Motor neuron (in vitro differentiated cells): ENCODE measurements at regions not wholly inside any gene's neighbourhood (a gene's known extent, or its start where the extent isn't known, plus 50 kb on each side); places are given as distances from the start of the nearest gene placed in this dataset.

Experiments
- ATAC-seq, 8 experiments: fragments of 200-7000 bp; cut with Tn5 transposase; replicated peaks in 6 of 8; 2 replicates each; pipeline ENCODE4 v1.8.0; 2021; ENCODE audit warnings: mild to moderate bottlenecking in 8 of 8, moderate library complexity in 8 of 8
- H3K27ac ChIP-seq, 2 donors: fragments of 250-450 bp; sonication (Bioruptor Pico); 2 replicates each; pipeline ENCODE4 v1.9.0; 2021; ENCODE audit warnings: antibody characterized with exemption in 2 of 2, mild to moderate bottlenecking in 2 of 2, moderate library complexity in 1 of 2
- H3K4me1 ChIP-seq, 2 donors: fragments of 250-450 bp; sonication (Bioruptor Pico); replicated peaks in 1 of 2; 2 replicates each; pipeline ENCODE4 v1.6.1; 2021; ENCODE audit warnings: antibody characterized with exemption in 2 of 2, mild to moderate bottlenecking in 2 of 2, moderate library complexity in 1 of 2
- H3K4me3 ChIP-seq, 5 donors: fragments of 250-450 bp; sonication (Bioruptor Pico); 2 replicates each; pipeline ENCODE4 v1.9.0; 2021; ENCODE audit warnings: antibody characterized with exemption in 5 of 5, mild to moderate bottlenecking in 5 of 5, moderate library complexity in 4 of 5
- WGBS, 10 experiments: fragments of 450-650 bp; shearing (Covaris generic); methylation state at CpG; one replicate each; pipeline ENCODE4 v1.0.0; 2022; 5-methylcytosine and 5-hydroxymethylcytosine counted together
- in situ Hi-C, 9 experiments: fragments of 400-800 bp; cut with MboI; loops; one replicate each; pipeline ENCODE4 v1.15.0; 2021; ENCODE audit warnings: low sequenced_read_pairs in 9 of 9, low pct_unique_long_range_greater_than_20kb in 2 of 9; ENCODE audit not compliant: unreplicated experiment in 9 of 9

- 0 to 100% (median 71%) methylated on average over 1 of the region's 1 CpG; no CpG with 5 or more reads in 2 of the 10 experiments for WGBS, 10 experiments
- in situ Hi-C loops = no loop called here
- H3K27ac ChIP-seq = no peak overlapping the region
- no peak for ATAC-seq
- no peaks in the 10 kb centered on the region for H3K4me1 ChIP-seq
- no peak overlapping the region for H3K4me3 ChIP-seq
These were observed 123.2 kb upstream of the LRP1B start for GRCh38 chr2:142254031-142254430.

- peaks cover 0 to 8% of the 10 kb centered on the region in 2 donors for H3K4me1 ChIP-seq
- ATAC-seq = no peak
- WGBS, 10 experiments = 0 to 86% (median 35%) methylated on average over 1 to 2 of the region's 2 CpGs; no CpG with 5 or more reads in 2 of the 10 experiments
- no peak overlapping the region for H3K4me3 ChIP-seq
- in situ Hi-C loops = no loop called here
- H3K27ac ChIP-seq = no peak overlapping the region
These were observed 110.2 kb upstream of the LRP1B start for GRCh38 chr2:142241016-142241415.

GRCh38 chr2:142236181-142236580, 105.4 kb upstream of the LRP1B start:
- Histone ChIP-seq H3K4me3 (no peak overlapping the region), H3K4me1 (peaks cover 4 to 20% of the 10 kb centered on the region in 2 donors), H3K27ac (no peak overlapping the region)
- 19 to 100% (median 80%) methylated on average over 1 to 2 of the region's 2 CpGs; no CpG with 5 or more reads in 3 of the 10 experiments for WGBS, 10 experiments
- ATAC-seq = no peak
- in situ Hi-C loops = no loop called here

GRCh38 chr2:142234741-142235140, 103.9 kb upstream of the LRP1B start:
- peak in 2 of 8 experiments; percentile 39 to 40 for ATAC-seq
- 0 to 100% (median 66%) methylated on average over 1 to 3 of the region's 3 CpGs for WGBS, 10 experiments
- in situ Hi-C loops = no loop called here
- Histone ChIP-seq H3K4me3 (no peak overlapping the region), H3K4me1 (peaks cover 4 to 20% of the 10 kb centered on the region in 2 donors), H3K27ac (no peak overlapping the region)

GRCh38 chr2:142223309-142223708, 92.5 kb upstream of the LRP1B start:
- peaks cover 0 to 4% of the 10 kb centered on the region in 2 donors for H3K4me1 ChIP-seq
- no peak for ATAC-seq
- in situ Hi-C loops = no loop called here
- H3K27ac ChIP-seq = no peak overlapping the region
- H3K4me3 ChIP-seq = no peak overlapping the region

GRCh38 chr2:142222715-142223114, 91.9 kb upstream of the LRP1B start:
- 7 to 100% (median 60%) methylated on average over 1 of the region's 1 CpG; no CpG with 5 or more reads in 2 of the 10 experiments for WGBS, 10 experiments
- ATAC-seq = no peak
- Histone ChIP-seq H3K4me1 (peaks cover 0 to 4% of the 10 kb centered on the region in 2 donors), H3K4me3 (no peak overlapping the region), H3K27ac (no peak overlapping the region)
- in situ Hi-C loops = no loop called here

GRCh38 chr2:142220901-142221300, 90.1 kb upstream of the LRP1B start:
- 6 to 100% (median 46%) methylated on average over 1 to 3 of the region's 3 CpGs; no CpG with 5 or more reads in 2 of the 10 experiments for WGBS, 10 experiments
- in situ Hi-C loops = no loop called here
- no peak overlapping the region for H3K27ac ChIP-seq
- H3K4me3 ChIP-seq = no peak overlapping the region
- H3K4me1 ChIP-seq = peaks cover 0 to 4% of the 10 kb centered on the region in 2 donors
- no peak for ATAC-seq

- H3K4me1 ChIP-seq = peaks cover 0 to 4% of the 10 kb centered on the region in 2 donors
- 14 to 100% (median 86%) methylated on average over 1 of the region's 1 CpG; no CpG with 5 or more reads in 1 of the 10 experiments for WGBS, 10 experiments
- H3K4me3 ChIP-seq = no peak overlapping the region
- no peak overlapping the region for H3K27ac ChIP-seq
- in situ Hi-C loops = no loop called here
- ATAC-seq = no peak
These were observed 89.4 kb upstream of the LRP1B start for GRCh38 chr2:142220239-142220638.

GRCh38 chr2:142218471-142218870, 87.7 kb upstream of the LRP1B start:
- no peak for ATAC-seq
- peaks cover 0 to 4% of the 10 kb centered on the region in 2 donors for H3K4me1 ChIP-seq
- in situ Hi-C loops = no loop called here
- no peak overlapping the region for H3K27ac ChIP-seq
- H3K4me3 ChIP-seq = no peak overlapping the region
- 10 to 100% (median 61%) methylated on average over 1 to 3 of the region's 3 CpGs; no CpG with 5 or more reads in 4 of the 10 experiments for WGBS, 10 experiments

GRCh38 chr2:142217804-142218203, 87.0 kb upstream of the LRP1B start:
- no peak overlapping the region for H3K4me3 ChIP-seq
- in situ Hi-C loops = no loop called here
- no peak for ATAC-seq
- H3K27ac ChIP-seq = no peak overlapping the region
- peaks cover 0 to 4% of the 10 kb centered on the region in 2 donors for H3K4me1 ChIP-seq

- in situ Hi-C loops = no loop called here
- Histone ChIP-seq H3K4me1 (no peaks in the 10 kb centered on the region), H3K4me3 (no peak overlapping the region), H3K27ac (no peak overlapping the region)
- 0 to 100% (median 79%) methylated on average over 1 of the region's 1 CpG; no CpG with 5 or more reads in 4 of the 10 experiments for WGBS, 10 experiments
- peak in 5 of 8 experiments; percentile 37 to 85 (median 56) for ATAC-seq
These were observed 69.2 kb upstream of the LRP1B start for GRCh38 chr2:142200062-142200461.

GRCh38 chr2:142199073-142199472, 68.3 kb upstream of the LRP1B start:
- Histone ChIP-seq H3K4me1 (no peaks in the 10 kb centered on the region), H3K4me3 (no peak overlapping the region), H3K27ac (no peak overlapping the region)
- 3 to 100% (median 38%) methylated on average over 1 to 2 of the region's 2 CpGs; no CpG with 5 or more reads in 1 of the 10 experiments for WGBS, 10 experiments
- no peak for ATAC-seq
- in situ Hi-C loops = no loop called here

- no peaks in the 10 kb centered on the region for H3K4me1 ChIP-seq
- WGBS, 10 experiments = 17 to 100% (median 83%) methylated on average over 1 of the region's 1 CpG; no CpG with 5 or more reads in 5 of the 10 experiments
- in situ Hi-C loops = no loop called here
- ATAC-seq = peak in 4 of 8 experiments; percentile 25 to 76 (median 26)
- no peak overlapping the region for H3K4me3 ChIP-seq
- H3K27ac ChIP-seq = no peak overlapping the region
These were observed 60.0 kb upstream of the LRP1B start for GRCh38 chr2:142190805-142191204.

GRCh38 chr2:142189501-142189900, 58.7 kb upstream of the LRP1B start:
- ATAC-seq = no peak
- WGBS, 10 experiments = 0 to 83% (median 56%) methylated on average over 1 of the region's 1 CpG; no CpG with 5 or more reads in 5 of the 10 experiments
- Histone ChIP-seq H3K4me1 (no peaks in the 10 kb centered on the region), H3K4me3 (no peak overlapping the region), H3K27ac (no peak overlapping the region)
- in situ Hi-C loops = no loop called here
